GM19239 (cell line): ENCODE measurements at regions not wholly inside any gene's neighbourhood (a gene's known extent, or its start where the extent isn't known, plus 50 kb on each side); places are given as distances from the start of the nearest gene placed in this dataset.

ENCODE experiments used
- DNase-seq: peaks from one replicate; pipeline ENCODE4 v3.0.0; 2011; ENCODE audit warnings: low spot score; ENCODE audit not compliant: insufficient read length
- FAIRE-seq: peaks from 2 replicates; lab custom pipeline; 2011; peaks lifted over from hg19 to GRCh38; lab: Jason Lieb, UNC

- no peak for FAIRE-seq
Observed at GRCh38 chr5:175388531-175388930, 55.5 kb downstream of the DRD1 start.

DNA sequence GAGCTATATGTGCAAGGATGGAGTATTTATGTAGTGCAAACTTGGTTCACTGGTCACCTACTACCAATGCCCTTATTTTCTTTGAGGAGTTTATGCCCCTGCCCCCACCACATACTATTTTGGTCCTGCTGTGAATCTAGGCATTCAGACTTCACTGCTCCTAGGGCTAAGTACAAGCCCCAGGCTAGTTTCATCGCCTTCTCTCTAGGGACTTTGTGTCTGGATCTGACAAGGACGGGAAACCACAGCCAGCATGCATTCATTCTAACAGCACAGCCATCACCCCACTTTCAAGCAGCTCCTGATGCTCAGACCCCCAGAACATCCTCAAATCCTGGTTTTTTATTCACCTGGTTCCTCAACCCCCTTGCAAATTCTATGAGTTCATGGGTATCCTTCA, 56.8 kb downstream of the DRD1 start:
- FAIRE-seq (no peak), DNase-seq (no peak)

More at GRCh38 chr5:175388531-175388930, 55.5 kb downstream of the DRD1 start:
- DNase-seq: no peak

- FAIRE-seq (no peak), DNase-seq (no peak)
Observed at GRCh38 chr5:175386526-175386925, 57.5 kb downstream of the DRD1 start.

GRCh38 chr5:175385691-175386362, 58.2 kb downstream of the DRD1 start:
- FAIRE-seq: no peak
- DNase-seq: no peak

DNA sequence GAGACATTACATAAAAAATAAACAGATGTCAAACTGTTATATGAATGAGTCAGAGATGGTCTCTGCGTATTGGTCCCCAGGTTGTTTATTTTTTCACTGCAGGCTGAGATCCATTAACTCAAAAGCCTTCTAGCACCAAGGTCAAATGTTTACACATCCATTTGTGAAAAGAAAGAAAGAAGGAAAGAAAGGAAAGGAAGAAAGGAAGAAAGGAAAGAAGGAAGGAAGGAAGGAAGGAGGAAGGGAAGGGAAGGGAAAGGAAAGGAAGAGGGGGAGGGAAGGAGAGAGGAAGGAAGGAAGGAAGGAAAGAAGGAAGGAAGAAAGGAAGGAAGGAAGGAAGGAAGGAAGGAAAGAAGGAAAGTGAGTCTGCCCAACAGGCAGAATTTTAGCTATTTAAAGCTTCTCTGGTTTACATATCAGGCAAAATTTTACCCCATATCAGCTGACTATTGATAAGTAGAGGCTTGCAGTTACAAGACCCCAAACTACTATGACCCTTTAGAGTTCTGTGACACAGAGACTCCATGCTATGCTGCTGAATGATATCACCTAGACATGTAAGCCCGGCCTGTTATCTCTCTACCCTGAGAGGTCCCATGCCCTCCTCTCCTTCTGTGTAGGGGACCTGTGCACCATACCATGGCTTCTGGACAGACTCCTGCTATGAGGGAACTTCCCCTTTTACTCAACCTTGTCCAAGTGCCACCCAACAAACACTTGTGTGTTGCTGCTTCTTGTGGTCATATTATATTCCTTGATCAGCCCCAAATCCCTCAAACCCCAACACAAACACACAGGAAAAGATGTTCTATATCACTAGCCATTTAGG, 59.0 kb downstream of the DRD1 start:
- FAIRE-seq (no peak), DNase-seq (no peak)

DNA sequence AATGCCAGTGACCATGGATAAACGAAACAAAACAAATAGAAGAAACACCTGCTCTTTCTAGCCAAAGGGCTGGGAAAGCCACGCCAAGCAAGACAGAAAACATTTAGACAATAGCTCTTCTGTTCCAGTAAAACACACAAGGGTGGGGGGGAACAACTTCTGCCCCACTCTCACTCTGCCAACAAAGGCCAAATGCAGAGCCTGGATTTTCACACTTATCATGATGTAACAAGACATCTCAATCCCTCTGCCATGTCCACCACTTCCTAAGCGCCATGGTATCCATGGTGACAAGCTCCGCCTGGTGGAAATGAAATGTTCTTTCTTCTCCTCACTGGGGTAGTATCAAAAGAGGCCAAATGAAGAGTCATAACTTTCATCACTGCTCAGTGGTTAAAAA, 60.6 kb downstream of the DRD1 start:
- DNase-seq (no peak), FAIRE-seq (no peak)

GRCh38 chr5:175382171-175382570, 61.8 kb downstream of the DRD1 start:
- FAIRE-seq (no peak), DNase-seq (no peak)

DNA sequence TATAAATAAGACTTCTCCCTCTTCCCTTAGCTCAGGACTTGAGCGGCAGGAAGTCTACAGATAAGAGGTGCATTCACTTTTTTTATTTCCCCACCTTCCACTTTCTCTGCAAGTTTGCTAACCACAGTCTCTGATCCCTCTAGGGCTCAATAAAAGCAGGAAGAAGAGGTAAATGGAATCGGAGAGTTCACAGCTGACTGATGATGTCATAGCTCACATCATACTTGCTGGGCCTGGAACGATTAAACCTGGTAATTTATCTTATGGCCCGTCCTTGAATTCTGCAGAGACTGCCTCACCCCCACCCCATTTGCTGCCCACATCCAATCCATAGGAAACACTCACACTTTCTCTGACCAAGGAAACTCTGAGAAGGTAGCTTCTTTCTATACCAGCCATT, 62.9 kb downstream of the DRD1 start:
- FAIRE-seq: no peak
- no peak for DNase-seq

DNA sequence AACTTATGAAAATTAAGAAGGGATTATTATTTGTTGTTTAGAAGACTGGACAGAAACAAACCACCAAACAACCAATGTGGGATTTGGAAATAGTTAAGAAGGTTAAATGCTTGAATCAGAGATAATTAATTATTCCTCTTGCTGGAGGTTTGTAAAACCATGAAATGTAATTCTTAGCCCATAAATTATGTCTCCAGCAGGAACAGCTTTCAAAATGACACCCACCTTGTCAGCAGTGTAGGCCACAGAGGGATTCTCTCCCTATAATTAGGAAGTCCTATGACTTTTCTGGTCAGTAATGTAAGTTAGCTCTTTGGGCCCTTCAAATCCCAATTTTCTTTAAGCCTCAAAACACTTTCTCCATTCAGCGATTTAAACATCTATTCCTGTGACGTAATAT, 63.3 kb downstream of the DRD1 start:
- FAIRE-seq (no peak), DNase-seq (no peak)

- FAIRE-seq: no peak
- no peak for DNase-seq
Observed at GRCh38 chr5:175379867-175380266, 64.1 kb downstream of the DRD1 start.

GRCh38 chr5:175378444-175379028, 65.4 kb downstream of the DRD1 start:
- no peak for DNase-seq
- FAIRE-seq: no peak

DNA sequence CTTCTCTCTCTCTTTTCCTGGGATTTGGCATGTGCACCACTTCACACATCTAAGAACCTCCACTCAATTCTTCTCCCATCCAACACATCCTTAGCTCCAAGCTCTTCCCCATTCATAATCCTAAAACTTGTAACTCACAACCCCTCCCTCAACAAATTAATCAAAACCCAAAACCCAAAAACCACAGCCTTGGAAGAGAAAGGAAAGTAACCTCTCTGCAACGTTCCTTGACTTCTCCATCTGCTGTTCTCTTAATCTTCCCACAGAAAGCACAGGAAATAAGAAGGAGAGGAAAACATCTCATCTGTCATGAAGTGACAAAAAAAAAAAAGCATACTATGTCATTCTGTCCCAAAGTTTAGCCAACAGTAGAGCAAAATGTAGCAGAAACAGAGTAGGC, 66.2 kb downstream of the DRD1 start:
- FAIRE-seq (no peak), DNase-seq (no peak)

DNA sequence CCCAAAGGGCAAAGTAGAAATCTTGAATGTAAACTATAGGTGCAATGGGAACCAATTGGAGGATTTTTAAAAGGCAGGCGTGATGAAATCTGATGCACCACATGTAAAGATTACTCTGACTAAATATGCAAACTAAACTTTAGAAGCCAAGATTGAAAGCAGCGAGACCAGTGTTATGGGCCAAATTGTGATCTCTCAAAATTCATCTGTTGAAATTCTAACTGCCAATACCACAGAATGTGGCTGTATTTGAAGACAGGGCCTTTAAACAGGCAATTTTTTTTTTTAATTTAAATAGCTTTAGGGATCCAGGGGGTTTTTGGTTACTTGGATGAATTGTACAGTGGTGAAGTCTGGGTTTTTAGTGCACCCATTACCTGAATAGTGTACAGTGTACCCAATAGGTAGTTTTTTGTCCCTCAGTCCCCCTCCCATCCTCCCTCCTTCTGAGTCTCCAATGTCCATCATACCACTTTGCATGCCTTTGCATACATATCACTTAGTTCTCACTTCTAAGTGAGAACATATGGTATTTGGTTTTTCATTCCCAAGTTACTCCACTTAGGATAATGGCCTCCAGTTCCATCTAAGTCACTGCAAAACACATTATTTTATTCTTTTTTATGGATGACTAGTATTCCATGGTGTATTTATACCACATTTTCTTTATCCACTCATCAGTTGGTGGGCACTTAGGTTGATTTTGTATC, 69.7 kb downstream of the DRD1 start:
- FAIRE-seq (no peak), DNase-seq (no peak)

GRCh38 chr5:175365866-175366265, 78.1 kb downstream of the DRD1 start:
- DNase-seq (no peak), FAIRE-seq (no peak)

DNA sequence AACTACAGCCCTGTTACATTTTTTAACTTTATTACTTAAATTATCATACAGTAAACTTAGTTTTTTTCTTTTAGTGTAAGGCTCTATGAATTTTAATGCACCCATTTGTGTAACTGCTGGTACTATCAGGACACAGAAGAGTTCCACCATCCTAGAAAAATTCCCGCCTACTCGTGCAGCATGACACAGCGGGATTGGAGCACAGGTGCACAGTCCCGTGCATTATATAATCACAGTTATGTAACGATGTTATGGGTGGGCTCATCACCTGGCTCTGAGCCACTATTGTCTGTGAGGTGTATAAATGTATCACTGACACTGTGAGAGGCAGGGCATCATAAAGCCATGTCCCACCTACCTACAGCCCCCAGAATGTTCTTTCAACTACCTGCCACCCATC, 80.7 kb downstream of the DRD1 start:
- no peak for FAIRE-seq
- DNase-seq: no peak

GRCh38 chr5:175357995-175358394, 86.0 kb downstream of the DRD1 start:
- DNase-seq: no peak
- FAIRE-seq: no peak

- DNase-seq (no peak), FAIRE-seq (no peak)
Observed at GRCh38 chr5:175356428-175356827, 87.6 kb downstream of the DRD1 start.

GRCh38 chr5:175354964-175355363, 89.0 kb downstream of the DRD1 start:
- no peak for FAIRE-seq
- no peak for DNase-seq

GRCh38 chr5:175353926-175354325, 90.1 kb downstream of the DRD1 start:
- FAIRE-seq: no peak

DNA sequence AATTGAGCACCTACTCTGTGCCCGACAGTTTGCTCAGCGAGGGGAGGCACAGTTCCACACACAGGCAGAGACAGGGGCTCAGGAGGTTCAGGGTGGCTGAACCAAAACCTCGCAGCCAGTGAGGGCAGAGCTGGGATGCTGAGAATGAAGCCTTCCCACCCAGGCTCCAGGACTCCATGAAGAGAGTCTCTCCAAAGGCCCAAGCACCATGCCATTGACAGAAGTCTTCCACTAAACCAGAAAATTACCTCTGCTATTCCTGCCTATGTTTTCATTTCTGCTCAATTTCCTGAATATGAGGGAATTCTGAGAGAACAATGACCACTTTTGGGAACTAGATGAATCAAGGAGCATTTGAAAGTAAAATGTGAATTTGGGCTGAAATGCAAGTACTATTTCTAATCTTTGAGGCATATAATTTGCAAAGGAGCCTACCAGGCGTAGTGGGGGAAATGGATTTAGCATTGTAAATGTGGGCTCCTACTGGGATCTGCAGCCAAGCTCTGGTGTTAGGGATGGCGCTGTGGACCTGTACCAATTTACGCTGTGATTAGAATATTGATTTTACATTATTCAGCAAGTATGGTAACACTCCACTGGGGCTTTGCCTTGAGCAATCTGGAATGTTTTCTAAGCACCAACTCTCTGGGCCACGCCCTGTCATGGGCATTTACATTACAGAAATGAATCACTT, 91.9 kb downstream of the DRD1 start:
- no peak for FAIRE-seq
- no peak for DNase-seq

More at GRCh38 chr5:175353926-175354325, 90.1 kb downstream of the DRD1 start:
- no peak for DNase-seq
